HFFc6 (cell line): ENCODE measurements at regions not wholly inside any gene's neighbourhood (a gene's known extent, or its start where the extent isn't known, plus 50 kb on each side); places are given as distances from the start of the nearest gene placed in this dataset.

Source experiments
- DNase-seq: peaks from one replicate; pipeline ENCODE4 v3.0.0-alpha.2; 2018
- H3K27ac Mint-ChIP-seq: 2 replicates; pipeline ENCODE4 v1.8.0; 2020; ENCODE audit warnings: mild to moderate bottlenecking, mixed read lengths
- H3K27me3 Mint-ChIP-seq: 2 replicates; pipeline ENCODE4 v1.8.0; 2021; ENCODE audit warnings: mild to moderate bottlenecking, moderate library complexity, mixed read lengths; ENCODE audit not compliant: insufficient read depth
- H3K36me3 Mint-ChIP-seq: 2 replicates; pipeline ENCODE4 v1.8.0; 2021; ENCODE audit warnings: low read depth, mixed read lengths
- H3K4me1 Mint-ChIP-seq: 2 replicates; pipeline ENCODE4 v1.8.0; 2020; ENCODE audit warnings: low read depth, mixed read lengths
- H3K4me3 Mint-ChIP-seq: 2 replicates; pipeline ENCODE4 v1.8.0; 2020; ENCODE audit warnings: mild to moderate bottlenecking, moderate library complexity, mixed read lengths
- H3K9me3 Mint-ChIP-seq: 2 replicates; pipeline ENCODE4 v1.8.0; 2020; ENCODE audit warnings: mild to moderate bottlenecking, mixed read lengths
- CTCF ChIP-seq: fragments of 200-600 bp; sonication (generic); IDR thresholded peaks from 2 replicates; pipeline ENCODE4 v1.5.0; 2021; ENCODE audit warnings: antibody characterized with exemption, mild to moderate bottlenecking

GRCh38 chr20:22282696-22283095 lies 301.7 kb downstream of the FOXA2 start:
- no peak overlapping the region for H3K27ac Mint-ChIP-seq
- H3K4me1 Mint-ChIP-seq = no peaks in the 10 kb centered on the region
- H3K36me3 Mint-ChIP-seq = no peaks in the 10 kb centered on the region
- no peak for DNase-seq
- no peaks in the 10 kb centered on the region for H3K27me3 Mint-ChIP-seq
- no peak overlapping the region for H3K4me3 Mint-ChIP-seq
- TF ChIP-seq CTCF = no peak
- H3K9me3 Mint-ChIP-seq = peaks cover 41% of the 10 kb centered on the region

- TF ChIP-seq CTCF = no peak
- Mint-ChIP-seq H3K27ac (no peak overlapping the region), H3K4me1 (no peaks in the 10 kb centered on the region), H3K27me3 (no peaks in the 10 kb centered on the region; the same call in 1 of the 2 replicates), H3K36me3 (peaks cover 11% of the 10 kb centered on the region; the same call in 1 of the 2 replicates), H3K9me3 (peaks cover 48% of the 10 kb centered on the region), H3K4me3 (no peak overlapping the region)
- DNase-seq = no peak
These were observed 310.0 kb downstream of the FOXA2 start for GRCh38 chr20:22274330-22274729.

- Mint-ChIP-seq H3K9me3 (peaks cover 63% of the 10 kb centered on the region), H3K36me3 (peaks cover 19% of the 10 kb centered on the region; the same call in 1 of the 2 replicates)
These were observed 315.7 kb downstream of the FOXA2 start for GRCh38 chr20:22268675-22269074.

GRCh38 chr20:22264917-22265316 lies 319.5 kb downstream of the FOXA2 start:
- Mint-ChIP-seq H3K9me3 (peaks cover 66% of the 10 kb centered on the region), H3K4me3 (no peak overlapping the region), H3K27me3 (no peaks in the 10 kb centered on the region), H3K4me1 (no peaks in the 10 kb centered on the region), H3K27ac (no peak overlapping the region), H3K36me3 (peaks cover 9% of the 10 kb centered on the region; the same call in 1 of the 2 replicates)
- no peak for DNase-seq
- TF ChIP-seq CTCF = no peak

More at GRCh38 chr20:22268675-22269074, 315.7 kb downstream of the FOXA2 start:
- no peak for DNase-seq
- Mint-ChIP-seq H3K4me1 (no peaks in the 10 kb centered on the region), H3K4me3 (no peak overlapping the region), H3K27ac (no peak overlapping the region), H3K27me3 (no peaks in the 10 kb centered on the region)
- TF ChIP-seq CTCF = no peak

- no peak for TF ChIP-seq CTCF
- peaks cover 39% of the 10 kb centered on the region for H3K9me3 Mint-ChIP-seq
- no peaks in the 10 kb centered on the region for H3K4me1 Mint-ChIP-seq
- DNase-seq = no peak
- no peaks in the 10 kb centered on the region for H3K36me3 Mint-ChIP-seq
- no peaks in the 10 kb centered on the region for H3K27me3 Mint-ChIP-seq
- no peak overlapping the region for H3K4me3 Mint-ChIP-seq
- no peak overlapping the region for H3K27ac Mint-ChIP-seq
These were observed 323.9 kb downstream of the FOXA2 start for GRCh38 chr20:22260506-22260905.

- no peak overlapping the region for H3K27ac Mint-ChIP-seq
- H3K9me3 Mint-ChIP-seq = peaks cover 35% of the 10 kb centered on the region
- peaks cover 6% of the 10 kb centered on the region; the same call in 1 of the 2 replicates for H3K36me3 Mint-ChIP-seq
- DNase-seq = no peak
- no peaks in the 10 kb centered on the region for H3K4me1 Mint-ChIP-seq
- no peak for TF ChIP-seq CTCF
- H3K4me3 Mint-ChIP-seq = no peak overlapping the region
- H3K27me3 Mint-ChIP-seq = no peaks in the 10 kb centered on the region
These were observed 326.5 kb downstream of the FOXA2 start for GRCh38 chr20:22257912-22258311.
